GM19463 (cell line): ENCODE measurements at regions not wholly inside any gene's neighbourhood (a gene's known extent, or its start where the extent isn't known, plus 50 kb on each side); places are given as distances from the start of the nearest gene placed in this dataset.

Experiments
- ATAC-seq: cut with Tn5 transposase; IDR thresholded peaks from one replicate; pipeline ENCODE4 v1.9.1; 2021; ENCODE audit warnings: mild to moderate bottlenecking, moderate library complexity; ENCODE audit not compliant: unreplicated experiment

- no peak for ATAC-seq
Measured at GRCh38 chr5:171625646-171626045, 160.0 kb upstream of the SMIM23 start.

- ATAC-seq, result no peak
Measured at GRCh38 chr5:171627936-171628632, 157.5 kb upstream of the SMIM23 start.

GRCh38 chr5:171628633-171628974 lies 157.0 kb upstream of the SMIM23 start:
- no peak for ATAC-seq

GRCh38 chr5:171629221-171629620 lies 156.4 kb upstream of the SMIM23 start:
- no peak for ATAC-seq

GRCh38 chr5:171629628-171630349 lies 155.8 kb upstream of the SMIM23 start:
- ATAC-seq, result no peak

- no peak for ATAC-seq
Measured at GRCh38 chr5:171630350-171631065, 155.1 kb upstream of the SMIM23 start.

- ATAC-seq, result no peak
Measured at GRCh38 chr5:171632616-171633015, 153.0 kb upstream of the SMIM23 start.

- ATAC-seq, result peak; percentile 71
Measured at GRCh38 chr5:171633776-171634470, 151.7 kb upstream of the SMIM23 start.

- ATAC-seq, result no peak
Measured at GRCh38 chr5:171634511-171634910, 151.1 kb upstream of the SMIM23 start.

- no peak for ATAC-seq
Measured at GRCh38 chr5:171635028-171635427, 150.6 kb upstream of the SMIM23 start.

- no peak for ATAC-seq
Measured at GRCh38 chr5:171635561-171636245, 149.9 kb upstream of the SMIM23 start.

GRCh38 chr5:171637811-171638210 lies 147.8 kb upstream of the SMIM23 start:
- ATAC-seq, result no peak

GRCh38 chr5:171639205-171639621 lies 146.4 kb upstream of the SMIM23 start:
- ATAC-seq, result no peak

- no peak for ATAC-seq
Measured at GRCh38 chr5:171639966-171640365, 145.7 kb upstream of the SMIM23 start.

- ATAC-seq, result no peak
Measured at GRCh38 chr5:171640480-171640879, 145.1 kb upstream of the SMIM23 start.

GRCh38 chr5:171641891-171642290 lies 143.7 kb upstream of the SMIM23 start:
- ATAC-seq, result no peak

- ATAC-seq, result no peak
Measured at GRCh38 chr5:171642894-171643293, 142.7 kb upstream of the SMIM23 start.

- ATAC-seq, result no peak
Measured at GRCh38 chr5:171644536-171644935, 141.1 kb upstream of the SMIM23 start.

GRCh38 chr5:171646102-171647042 lies 139.2 kb upstream of the SMIM23 start:
- no peak for ATAC-seq
